ENCODE measurements at regions not wholly inside any gene's neighbourhood (a gene's known extent, or its start where the extent isn't known, plus 50 kb on each side); places are given as distances from the start of the nearest gene placed in this dataset.

DNA sequence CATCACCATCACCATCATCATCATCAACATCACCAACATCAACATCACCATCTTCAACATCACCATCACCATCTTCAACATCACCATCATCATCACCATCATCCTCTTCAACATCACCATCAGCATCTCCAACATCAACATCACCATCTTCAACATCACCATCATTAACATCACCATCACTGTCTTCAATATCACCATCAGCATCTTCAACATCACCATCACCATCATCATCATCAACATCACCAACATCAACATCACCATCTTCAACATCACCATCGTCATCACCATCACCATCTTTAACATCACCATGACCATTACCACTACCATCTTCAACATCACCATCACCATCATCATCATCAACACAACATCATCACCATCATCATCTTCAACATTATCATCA lies 267.2 kb downstream of the SP3 start:
- TF ChIP-seq, protein P1, sequence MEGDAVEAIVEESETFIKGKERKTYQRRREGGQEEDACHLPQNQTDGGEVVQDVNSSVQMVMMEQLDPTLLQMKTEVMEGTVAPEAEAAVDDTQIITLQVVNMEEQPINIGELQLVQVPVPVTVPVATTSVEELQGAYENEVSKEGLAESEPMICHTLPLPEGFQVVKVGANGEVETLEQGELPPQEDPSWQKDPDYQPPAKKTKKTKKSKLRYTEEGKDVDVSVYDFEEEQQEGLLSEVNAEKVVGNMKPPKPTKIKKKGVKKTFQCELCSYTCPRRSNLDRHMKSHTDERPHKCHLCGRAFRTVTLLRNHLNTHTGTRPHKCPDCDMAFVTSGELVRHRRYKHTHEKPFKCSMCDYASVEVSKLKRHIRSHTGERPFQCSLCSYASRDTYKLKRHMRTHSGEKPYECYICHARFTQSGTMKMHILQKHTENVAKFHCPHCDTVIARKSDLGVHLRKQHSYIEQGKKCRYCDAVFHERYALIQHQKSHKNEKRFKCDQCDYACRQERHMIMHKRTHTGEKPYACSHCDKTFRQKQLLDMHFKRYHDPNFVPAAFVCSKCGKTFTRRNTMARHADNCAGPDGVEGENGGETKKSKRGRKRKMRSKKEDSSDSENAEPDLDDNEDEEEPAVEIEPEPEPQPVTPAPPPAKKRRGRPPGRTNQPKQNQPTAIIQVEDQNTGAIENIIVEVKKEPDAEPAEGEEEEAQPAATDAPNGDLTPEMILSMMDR (IDR thresholded peaks at IDR 0.05) = no peak
- TF ChIP-seq POLR2A (IDR thresholded peaks at IDR 0.05) = no peak
